Body of pancreas (tissue), 4 donors: ENCODE measurements at regions not wholly inside any gene's neighbourhood (a gene's known extent, or its start where the extent isn't known, plus 50 kb on each side); places are given as distances from the start of the nearest gene placed in this dataset.

Experiments used
- ATAC-seq: fragments of 150-250 bp; one replicate; pipeline ENCODE4 v1.9.1; 2016
- DNase-seq, 4 donors: peaks; one replicate each; pipeline ENCODE4 v3.0.0-alpha.2; 2019
- H3K27ac ChIP-seq, 4 donors: fragments of 200-600 bp; sonication (generic); 1 replicate in 3 of 4; 2 replicates in 1 of 4; pipeline versions ENCODE4 v1.5.1 to v1.6.1; 2016 to 2019; ENCODE audit warnings: mild to moderate bottlenecking in 1 of 4, mixed read lengths in 1 of 4, moderate library complexity in 1 of 4
- H3K27me3 ChIP-seq, 2 donors: fragments of 200-600 bp; sonication (generic); one replicate each; pipeline ENCODE4 v1.6.0; 2016; ENCODE audit warnings: mild to moderate bottlenecking in 1 of 2
- H3K36me3 ChIP-seq, 2 donors: fragments of 200-600 bp; sonication (generic); replicated peaks in 1 of 2; 2 replicates each; pipeline ENCODE4 v1.5.1; 2016; ENCODE audit warnings: low read depth in 2 of 2; ENCODE audit not compliant: insufficient read depth in 1 of 2
- H3K4me1 ChIP-seq: fragments of 200-600 bp; sonication (generic); one replicate; pipeline ENCODE4 v1.6.0; 2016
- H3K4me3 ChIP-seq, 2 donors: fragments of 200-600 bp; sonication (generic); 1 replicate in 1 of 2; 2 replicates in 1 of 2; pipeline ENCODE4 v1.5.1; 2016 to 2019
- H3K9me3 ChIP-seq, 3 donors: fragments of 200-600 bp; sonication (generic); 1 replicate in 2 of 3; 2 replicates in 1 of 3; pipeline ENCODE4 v1.5.1; 2016
- POLR2A ChIP-seq, 3 donors: fragments of 450-650 bp; IDR thresholded peaks; one replicate each; pipeline ENCODE4 v1.6.1; 2016; ENCODE audit warnings: antibody characterized with exemption in 3 of 3, mild to moderate bottlenecking in 2 of 3
- WGBS, 2 donors: methylation state at CpG; one replicate each; pipeline ENCODE4 v1.1.5; 2017; 5-methylcytosine and 5-hydroxymethylcytosine counted together
- intact Hi-C: fragments of 100-400 bp; cut with DNase I; formaldehyde crosslinking; loops from one replicate; pipeline ENCODE4 v1.15.1; 2023
- TF ChIP-seq, protein P1 (sequence below), 7 experiments: fragments of 450-650 bp in 4 of 7; fragments of 200-600 bp in 3 of 7; sonication (generic) in 3 of 7; IDR thresholded peaks; one replicate each; pipeline ENCODE4 v1.5.1; 2016 to 2019; ENCODE audit warnings: antibody characterized with exemption in 7 of 7

DNA sequence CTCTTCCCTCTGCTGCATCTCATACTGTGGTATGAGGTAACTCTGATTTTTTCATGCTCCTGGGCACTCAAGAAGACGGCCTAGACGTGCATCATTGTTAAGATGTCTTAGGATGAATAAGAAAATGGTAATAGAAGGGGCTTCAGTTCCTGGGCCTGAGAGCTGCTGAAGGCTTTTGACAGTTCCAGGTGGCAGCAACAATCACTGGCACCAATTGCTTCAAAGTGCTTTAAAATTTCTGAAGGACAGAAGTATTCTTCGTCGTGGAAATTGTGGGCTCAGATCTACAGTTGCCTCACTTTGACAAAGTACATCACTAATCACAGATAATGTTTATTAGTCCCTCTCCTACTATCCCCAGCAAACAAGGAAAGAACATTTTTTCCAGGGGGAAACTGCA lies 536.6 kb upstream of the CAMK1G start:
- ATAC-seq (no peak), DNase-seq (no peak)
- Histone ChIP-seq H3K36me3 (no peaks in the 10 kb centered on the region), H3K27ac (peak overlapping the region in 1 of 4 donors; percentile 88), H3K4me3 (no peak overlapping the region), H3K4me1 (peaks cover 26% of the 10 kb centered on the region), H3K9me3 (no peaks in the 10 kb centered on the region), H3K27me3 (no peaks in the 10 kb centered on the region)
- 81 to 83% methylated on average over 4 of the region's 4 CpGs for WGBS, 2 donors
- TF ChIP-seq POLR2A (IDR thresholded peaks at IDR 0.05), result no peak
- TF ChIP-seq, protein P1, sequence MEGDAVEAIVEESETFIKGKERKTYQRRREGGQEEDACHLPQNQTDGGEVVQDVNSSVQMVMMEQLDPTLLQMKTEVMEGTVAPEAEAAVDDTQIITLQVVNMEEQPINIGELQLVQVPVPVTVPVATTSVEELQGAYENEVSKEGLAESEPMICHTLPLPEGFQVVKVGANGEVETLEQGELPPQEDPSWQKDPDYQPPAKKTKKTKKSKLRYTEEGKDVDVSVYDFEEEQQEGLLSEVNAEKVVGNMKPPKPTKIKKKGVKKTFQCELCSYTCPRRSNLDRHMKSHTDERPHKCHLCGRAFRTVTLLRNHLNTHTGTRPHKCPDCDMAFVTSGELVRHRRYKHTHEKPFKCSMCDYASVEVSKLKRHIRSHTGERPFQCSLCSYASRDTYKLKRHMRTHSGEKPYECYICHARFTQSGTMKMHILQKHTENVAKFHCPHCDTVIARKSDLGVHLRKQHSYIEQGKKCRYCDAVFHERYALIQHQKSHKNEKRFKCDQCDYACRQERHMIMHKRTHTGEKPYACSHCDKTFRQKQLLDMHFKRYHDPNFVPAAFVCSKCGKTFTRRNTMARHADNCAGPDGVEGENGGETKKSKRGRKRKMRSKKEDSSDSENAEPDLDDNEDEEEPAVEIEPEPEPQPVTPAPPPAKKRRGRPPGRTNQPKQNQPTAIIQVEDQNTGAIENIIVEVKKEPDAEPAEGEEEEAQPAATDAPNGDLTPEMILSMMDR (IDR thresholded peaks at IDR 0.05), result no peak
- intact Hi-C loops, result no loop called here

DNA sequence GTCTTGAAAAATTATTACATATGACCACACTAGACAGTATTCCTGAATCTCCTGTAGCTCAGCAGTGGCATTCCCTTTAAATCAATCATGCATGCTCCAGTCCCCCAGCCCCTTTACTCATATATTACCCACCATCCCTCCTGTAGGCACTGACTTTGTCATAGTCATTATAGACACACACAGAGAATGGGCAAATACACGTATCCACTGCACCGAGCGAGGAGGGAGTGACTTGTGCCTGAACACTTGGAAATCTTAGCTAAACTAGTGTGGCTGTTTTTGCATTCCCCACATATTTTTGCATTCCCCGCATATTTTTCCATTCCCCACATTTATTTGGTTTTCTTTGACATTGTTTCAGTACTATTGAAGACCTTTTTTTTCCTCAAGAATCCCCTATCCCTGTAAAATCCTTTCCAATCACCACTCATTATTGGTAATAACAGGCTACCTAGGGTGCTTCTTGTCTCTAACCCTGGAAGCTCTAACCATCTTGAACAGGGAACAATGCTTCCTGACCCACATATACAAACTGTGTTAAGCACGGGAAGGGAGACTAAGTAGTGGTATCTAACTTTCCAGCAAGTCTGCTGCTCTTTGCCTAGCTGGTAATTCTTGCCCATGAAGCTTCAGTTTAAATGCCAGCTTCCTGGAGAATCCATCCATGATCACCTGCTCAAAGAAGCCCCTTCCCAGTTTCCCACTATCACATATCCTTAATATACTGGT lies 534.4 kb upstream of the CAMK1G start:
- intact Hi-C loops, result no loop called here
- TF ChIP-seq, protein P1 (IDR thresholded peaks at IDR 0.05), result no peak
- TF ChIP-seq POLR2A (IDR thresholded peaks at IDR 0.05), result no peak
- DNase-seq (no peak), ATAC-seq (no peak)
- Histone ChIP-seq H3K27me3 (no peaks in the 10 kb centered on the region), H3K27ac (no peak overlapping the region), H3K9me3 (no peaks in the 10 kb centered on the region), H3K36me3 (no peaks in the 10 kb centered on the region), H3K4me3 (no peak overlapping the region), H3K4me1 (peaks cover 22% of the 10 kb centered on the region)
- 69 to 80% methylated on average over 5 of the region's 5 CpGs for WGBS, 2 donors

DNA sequence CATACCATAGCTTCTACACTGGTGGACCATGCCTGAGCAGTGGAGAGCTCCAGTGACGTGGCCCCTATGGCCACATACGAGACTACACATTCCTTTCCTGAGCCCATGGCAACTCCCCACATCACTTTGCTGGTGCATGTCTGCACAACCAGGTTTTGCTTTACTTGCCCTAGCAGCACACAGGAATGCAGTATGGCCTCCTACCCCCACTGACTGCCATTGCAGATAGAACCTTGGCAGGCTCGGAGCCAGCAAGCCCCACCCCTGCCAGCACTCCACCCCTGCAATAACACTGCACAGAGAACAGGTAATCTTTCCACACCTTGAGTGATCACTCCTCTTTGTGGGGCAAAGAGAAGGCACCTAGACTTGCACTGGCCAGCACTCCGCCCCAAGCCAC lies 531.9 kb upstream of the CAMK1G start:
- no peaks in the 10 kb centered on the region for H3K27me3 ChIP-seq
- no peaks in the 10 kb centered on the region for H3K9me3 ChIP-seq
- no peak overlapping the region for H3K27ac ChIP-seq
- no peak overlapping the region for H3K4me3 ChIP-seq
- DNase-seq (no peak), ATAC-seq (no peak)
- 89 to 97% methylated on average over 3 to 4 of the region's 4 CpGs for WGBS, 2 donors
- TF ChIP-seq, protein P1 (IDR thresholded peaks at IDR 0.05), result no peak
- no peak for TF ChIP-seq POLR2A (IDR thresholded peaks at IDR 0.05)
- H3K4me1 ChIP-seq, result peaks cover 6% of the 10 kb centered on the region
- intact Hi-C loops, result no loop called here
- H3K36me3 ChIP-seq, result no peaks in the 10 kb centered on the region

DNA sequence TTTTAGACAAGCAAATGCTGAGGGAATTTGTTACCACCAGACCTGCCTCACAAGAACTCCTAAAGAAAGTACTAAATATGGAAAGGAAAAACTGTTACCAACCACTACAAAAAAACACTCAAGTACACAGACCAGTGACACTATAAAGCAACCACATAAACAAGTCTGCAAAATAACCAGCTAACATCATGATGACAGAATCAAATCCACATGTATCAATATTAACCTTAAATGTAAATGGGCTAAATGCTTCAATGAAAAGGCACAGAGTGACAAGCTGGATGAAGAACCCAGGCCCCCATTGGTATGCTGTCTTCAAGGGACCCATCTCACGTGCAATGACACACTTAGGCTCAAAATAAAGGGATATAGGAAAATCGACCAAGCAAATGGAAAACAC lies 529.9 kb upstream of the CAMK1G start:
- no peaks in the 10 kb centered on the region for H3K27me3 ChIP-seq
- H3K4me3 ChIP-seq, result no peak overlapping the region
- WGBS, 2 donors, result 70 to 72% methylated on average over 2 of the region's 2 CpGs
- no peaks in the 10 kb centered on the region for H3K36me3 ChIP-seq
- no peak for TF ChIP-seq POLR2A (IDR thresholded peaks at IDR 0.05)
- TF ChIP-seq, protein P1 (IDR thresholded peaks at IDR 0.05), result no peak
- no peaks in the 10 kb centered on the region for H3K4me1 ChIP-seq
- no peak for ATAC-seq
- DNase-seq, result no peak
- no peak overlapping the region for H3K27ac ChIP-seq
- H3K9me3 ChIP-seq, result no peaks in the 10 kb centered on the region
- intact Hi-C loops, result no loop called here

DNA sequence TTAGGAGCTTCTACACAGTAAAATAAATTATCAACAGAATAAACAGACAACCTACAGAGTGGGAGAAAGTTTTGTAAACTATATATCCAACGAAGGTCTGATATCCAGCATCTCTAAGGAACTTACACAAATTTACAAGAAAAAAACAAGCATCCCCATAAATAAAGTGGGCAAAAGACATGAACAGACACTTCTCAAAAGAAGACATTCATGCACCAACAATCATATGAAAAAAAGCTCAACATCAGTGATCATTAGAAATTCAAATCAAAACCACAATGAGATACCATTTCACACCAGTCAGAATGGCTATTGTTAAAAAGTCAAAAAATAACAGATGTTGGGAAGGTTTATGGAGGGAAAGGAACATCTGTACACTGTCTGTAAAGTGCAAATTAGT lies 526.4 kb upstream of the CAMK1G start:
- Histone ChIP-seq H3K36me3 (no peaks in the 10 kb centered on the region), H3K9me3 (no peaks in the 10 kb centered on the region), H3K4me1 (no peaks in the 10 kb centered on the region), H3K27me3 (no peaks in the 10 kb centered on the region), H3K27ac (no peak overlapping the region), H3K4me3 (no peak overlapping the region)
- intact Hi-C loops, result no loop called here
- no peak for ATAC-seq
- 83 to 92% methylated on average over 1 of the region's 1 CpG for WGBS, 2 donors
- no peak for DNase-seq
- TF ChIP-seq POLR2A (IDR thresholded peaks at IDR 0.05), result no peak
- TF ChIP-seq, protein P1 (IDR thresholded peaks at IDR 0.05), result no peak
